Sigmoid colon (tissue), 6 donors: ENCODE measurements at regions not wholly inside any gene's neighbourhood (a gene's known extent, or its start where the extent isn't known, plus 50 kb on each side); places are given as distances from the start of the nearest gene placed in this dataset.

ENCODE experiments used
- DNase-seq: peaks from one replicate; pipeline ENCODE4 v3.0.0-alpha.2; 2019
- H3K27ac ChIP-seq, 4 donors: fragments of 200-600 bp; sonication (generic); one replicate each; pipeline ENCODE4 v1.5.1; 2016 to 2019; ENCODE audit warnings: mild to moderate bottlenecking in 1 of 4
- H3K27me3 ChIP-seq, 3 donors: fragments of 200-600 bp; sonication (generic); one replicate each; pipeline ENCODE4 v1.5.1; 2019; ENCODE audit warnings: mild to moderate bottlenecking in 1 of 3
- H3K36me3 ChIP-seq, 4 donors: fragments of 200-600 bp; sonication (generic); one replicate each; pipeline ENCODE4 v1.5.1; 2016 to 2019
- H3K4me1 ChIP-seq, 4 donors: fragments of 200-600 bp; sonication (generic); one replicate each; pipeline ENCODE4 v1.5.1; 2017 to 2019
- H3K4me3 ChIP-seq, 4 donors: fragments of 200-600 bp; sonication (generic); one replicate each; pipeline ENCODE4 v1.5.1; 2017 to 2019; ENCODE audit warnings: mild to moderate bottlenecking in 2 of 4, moderate library complexity in 1 of 4
- H3K9me3 ChIP-seq, 4 donors: fragments of 200-600 bp in 3 of 4; sonication (generic) in 3 of 4; one replicate each; pipeline versions ENCODE4 v1.5.1 to v1.6.1; 2013 to 2019
- CTCF ChIP-seq, 4 experiments: fragments of 450-650 bp in 3 of 4; fragments of 200-600 bp in 1 of 4; IDR thresholded peaks; one replicate each; pipeline ENCODE4 v1.5.1; 2016 to 2019; ENCODE audit warnings: antibody characterized with exemption in 4 of 4, mild to moderate bottlenecking in 3 of 4, moderate library complexity in 2 of 4
- EP300 ChIP-seq, 4 donors: sonication (generic); formaldehyde crosslinking; IDR thresholded peaks; one replicate each; pipeline ENCODE4 v1.6.1; 2017; ENCODE audit warnings: antibody characterized with exemption in 4 of 4
- POLR2A ChIP-seq, 2 donors: fragments of 450-650 bp; IDR thresholded peaks; one replicate each; pipeline ENCODE4 v1.6.1; 2016; ENCODE audit warnings: antibody characterized with exemption in 2 of 2, mild to moderate bottlenecking in 2 of 2, moderate library complexity in 2 of 2
- POLR2AphosphoS5 ChIP-seq, 4 donors: sonication (generic); formaldehyde crosslinking; IDR thresholded peaks; one replicate each; pipeline ENCODE4 v1.6.1; 2017; ENCODE audit warnings: antibody characterized with exemption in 4 of 4
- WGBS, 2 donors: extraction: QIAGEN DNeasy Blood & Tissue Kit; methylation state at CpG; one replicate each; pipeline ENCODE4 v1.1.7; 2013; 5-methylcytosine and 5-hydroxymethylcytosine counted together
- intact Hi-C: fragments of 100-400 bp; cut with DNase I; formaldehyde crosslinking; loops from one replicate; pipeline ENCODE4 v1.15.1; 2023
- donor health status: healthy with polysubstance abuse.
- donor health status: healthy.

GRCh38 chr1:30287976-30288375 lies 435.4 kb downstream of the MATN1 start:
- Histone ChIP-seq H3K27ac (no peak overlapping the region), H3K36me3 (no peaks in the 10 kb centered on the region), H3K4me3 (no peak overlapping the region), H3K9me3 (no peaks in the 10 kb centered on the region), H3K4me1 (no peaks in the 10 kb centered on the region), H3K27me3 (peaks cover 0 to 3% (median 0%) of the 10 kb centered on the region in 3 donors)
- intact Hi-C loops: no loop called here
- no peak for DNase-seq
- no peak for TF ChIP-seq POLR2AphosphoS5 (IDR thresholded peaks at IDR 0.05)
- no peak for TF ChIP-seq POLR2A (IDR thresholded peaks at IDR 0.05)
- no peak for TF ChIP-seq CTCF (IDR thresholded peaks at IDR 0.05)
- TF ChIP-seq EP300 (IDR thresholded peaks at IDR 0.05): no peak
- 84 to 89% methylated on average over 8 of the region's 8 CpGs for WGBS, 2 donors

- WGBS, 2 donors: 34 to 52% methylated on average over 6 of the region's 6 CpGs
- no peaks in the 10 kb centered on the region for H3K27me3 ChIP-seq
- intact Hi-C loops: no loop called here
- no peaks in the 10 kb centered on the region for H3K36me3 ChIP-seq
- H3K27ac ChIP-seq: no peak overlapping the region
- no peak overlapping the region for H3K4me3 ChIP-seq
- DNase-seq: no peak
- no peaks in the 10 kb centered on the region for H3K9me3 ChIP-seq
- no peaks in the 10 kb centered on the region for H3K4me1 ChIP-seq
- no peak for TF ChIP-seq CTCF (IDR thresholded peaks at IDR 0.05)
- no peak for TF ChIP-seq POLR2AphosphoS5 (IDR thresholded peaks at IDR 0.05)
- no peak for TF ChIP-seq EP300 (IDR thresholded peaks at IDR 0.05)
- TF ChIP-seq POLR2A (IDR thresholded peaks at IDR 0.05): no peak
These were observed 436.2 kb downstream of the MATN1 start for GRCh38 chr1:30286988-30287839.

GRCh38 chr1:30286241-30286987 lies 437.0 kb downstream of the MATN1 start:
- DNase-seq: no peak
- H3K9me3 ChIP-seq: no peaks in the 10 kb centered on the region
- no peak overlapping the region for H3K27ac ChIP-seq
- H3K36me3 ChIP-seq: no peaks in the 10 kb centered on the region
- intact Hi-C loops: no loop called here
- 73 to 78% methylated on average over 13 of the region's 13 CpGs for WGBS, 2 donors
- no peak overlapping the region for H3K4me3 ChIP-seq
- no peaks in the 10 kb centered on the region for H3K27me3 ChIP-seq
- TF ChIP-seq POLR2AphosphoS5 (IDR thresholded peaks at IDR 0.05): no peak
- no peak for TF ChIP-seq EP300 (IDR thresholded peaks at IDR 0.05)
- TF ChIP-seq CTCF (IDR thresholded peaks at IDR 0.05): no peak
- TF ChIP-seq POLR2A (IDR thresholded peaks at IDR 0.05): no peak
- no peaks in the 10 kb centered on the region for H3K4me1 ChIP-seq

GRCh38 chr1:30285501-30285932 lies 437.9 kb downstream of the MATN1 start:
- WGBS, 2 donors: 86 to 88% methylated on average over 12 of the region's 12 CpGs
- Histone ChIP-seq H3K27ac (no peak overlapping the region), H3K36me3 (no peaks in the 10 kb centered on the region), H3K27me3 (no peaks in the 10 kb centered on the region), H3K4me3 (no peak overlapping the region), H3K9me3 (no peaks in the 10 kb centered on the region), H3K4me1 (no peaks in the 10 kb centered on the region)
- intact Hi-C loops: no loop called here
- no peak for DNase-seq
- TF ChIP-seq POLR2AphosphoS5 (IDR thresholded peaks at IDR 0.05) (no peak), CTCF (IDR thresholded peaks at IDR 0.05) (no peak), POLR2A (IDR thresholded peaks at IDR 0.05) (no peak), EP300 (IDR thresholded peaks at IDR 0.05) (no peak)
